HCT116 (cell line): ENCODE measurements at regions not wholly inside any gene's neighbourhood (a gene's known extent, or its start where the extent isn't known, plus 50 kb on each side); places are given as distances from the start of the nearest gene placed in this dataset.

Source experiments
- CEBPB ChIP-seq: IDR thresholded peaks from 2 replicates; pipeline ENCODE4 v1.6.1; 2012; ENCODE audit warnings: low read depth
- EZH2phosphoT487 ChIP-seq: fragments of 200-600 bp; IDR thresholded peaks from 2 replicates; pipeline ENCODE4 v1.6.1; 2018; ENCODE audit warnings: antibody characterized with exemption, borderline replicate concordance
- FOSL1 ChIP-seq: IDR thresholded peaks from 2 replicates; pipeline ENCODE4 v1.6.1; 2012; ENCODE audit warnings: low read depth
- JUND ChIP-seq: IDR thresholded peaks from 2 replicates; pipeline ENCODE4 v1.6.1; 2012
- POLR2A ChIP-seq: IDR thresholded peaks from 2 replicates; pipeline ENCODE4 v1.7.0; 2011; ENCODE audit warnings: borderline replicate concordance; ENCODE audit not compliant: insufficient read depth, insufficient read length; ENCODE audit errors: extremely low read depth
- POLR2AphosphoS5 ChIP-seq: IDR thresholded peaks from 2 replicates; pipeline ENCODE4 v1.6.1; 2011; ENCODE audit warnings: mild to moderate bottlenecking, low read depth, low read length, moderate library complexity
- RAD21 ChIP-seq: IDR thresholded peaks from 2 replicates; pipeline ENCODE4 v1.6.1; 2012; ENCODE audit warnings: low read depth, mild to moderate bottlenecking
- SP1 ChIP-seq: IDR thresholded peaks from 2 replicates; pipeline ENCODE4 v1.6.1; 2012; ENCODE audit warnings: low read depth
- TCF7L2 ChIP-seq: IDR thresholded peaks from 2 replicates; pipeline ENCODE4 v1.7.0; 2011; ENCODE audit warnings: borderline replicate concordance, inconsistent platforms; ENCODE audit not compliant: insufficient read depth, insufficient read length; ENCODE audit errors: extremely low read depth
- YY1 ChIP-seq: IDR thresholded peaks from 2 replicates; pipeline ENCODE4 v1.6.1; 2011; ENCODE audit warnings: low read length, low read depth, moderate library complexity, mild to moderate bottlenecking; ENCODE audit not compliant: insufficient replicate concordance; ENCODE audit errors: extremely low read depth
- TF ChIP-seq, protein P1 (sequence below), 3 experiments: fragments of 200-600 bp in 1 of 3; sonication (generic) in 1 of 3; IDR thresholded peaks in 2 of 3; conservative IDR thresholded peaks in 1 of 3; 2 replicates each; pipeline ENCODE4 v1.5.1; 2012 to 2017; ENCODE audit warnings: low read depth in 2 of 3, low read length in 2 of 3, antibody characterized with exemption in 1 of 3, borderline replicate concordance in 1 of 3, control low read depth in 1 of 3, mild to moderate bottlenecking in 1 of 3, mixed read lengths in 1 of 3, mixed run types in 1 of 3, moderate library complexity in 1 of 3; ENCODE audit not compliant: insufficient read depth in 1 of 3
- TF ChIP-seq, protein P2 (sequence below): IDR thresholded peaks from 2 replicates; pipeline ENCODE4 v1.6.1; 2011; ENCODE audit warnings: mild to moderate bottlenecking, low read length, moderate library complexity; ENCODE audit not compliant: insufficient replicate concordance; ENCODE audit errors: extremely low read depth
- TF ChIP-seq, protein P3 (sequence below): IDR thresholded peaks from 2 replicates; pipeline ENCODE4 v1.6.1; 2012
- TF ChIP-seq, protein P4 (sequence below): IDR thresholded peaks from 2 replicates; pipeline ENCODE4 v1.6.1; 2012; ENCODE audit warnings: low read depth

DNA sequence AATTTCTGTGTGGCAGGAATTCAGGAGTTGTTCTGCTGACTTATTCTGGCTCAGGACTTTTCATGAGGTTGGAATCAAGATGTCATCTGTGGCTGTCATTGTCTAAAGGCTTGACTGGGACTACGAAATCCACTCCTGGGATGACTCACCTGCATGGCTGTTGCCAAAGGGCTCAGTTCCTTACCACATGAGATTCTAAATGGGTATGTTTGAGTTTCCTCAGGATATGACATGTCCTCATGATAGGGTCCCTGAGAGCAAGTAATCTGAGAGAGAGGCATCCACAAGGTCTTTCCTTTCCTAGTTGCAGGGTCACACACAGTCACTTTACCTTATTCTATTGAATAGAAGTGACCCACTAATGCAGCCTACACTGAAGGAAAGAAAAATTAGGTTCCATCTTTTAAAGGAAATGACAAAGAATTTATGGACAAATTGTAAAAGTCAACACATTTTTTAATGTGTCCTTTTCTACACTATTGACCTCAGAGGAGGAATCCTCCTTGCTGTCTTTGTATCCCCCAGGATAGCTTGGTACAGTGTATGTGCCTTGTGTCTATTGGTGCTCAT lies 1025.0 kb upstream of the GJE1 start:
- TF ChIP-seq, protein P1, sequence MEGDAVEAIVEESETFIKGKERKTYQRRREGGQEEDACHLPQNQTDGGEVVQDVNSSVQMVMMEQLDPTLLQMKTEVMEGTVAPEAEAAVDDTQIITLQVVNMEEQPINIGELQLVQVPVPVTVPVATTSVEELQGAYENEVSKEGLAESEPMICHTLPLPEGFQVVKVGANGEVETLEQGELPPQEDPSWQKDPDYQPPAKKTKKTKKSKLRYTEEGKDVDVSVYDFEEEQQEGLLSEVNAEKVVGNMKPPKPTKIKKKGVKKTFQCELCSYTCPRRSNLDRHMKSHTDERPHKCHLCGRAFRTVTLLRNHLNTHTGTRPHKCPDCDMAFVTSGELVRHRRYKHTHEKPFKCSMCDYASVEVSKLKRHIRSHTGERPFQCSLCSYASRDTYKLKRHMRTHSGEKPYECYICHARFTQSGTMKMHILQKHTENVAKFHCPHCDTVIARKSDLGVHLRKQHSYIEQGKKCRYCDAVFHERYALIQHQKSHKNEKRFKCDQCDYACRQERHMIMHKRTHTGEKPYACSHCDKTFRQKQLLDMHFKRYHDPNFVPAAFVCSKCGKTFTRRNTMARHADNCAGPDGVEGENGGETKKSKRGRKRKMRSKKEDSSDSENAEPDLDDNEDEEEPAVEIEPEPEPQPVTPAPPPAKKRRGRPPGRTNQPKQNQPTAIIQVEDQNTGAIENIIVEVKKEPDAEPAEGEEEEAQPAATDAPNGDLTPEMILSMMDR (IDR thresholded peaks at IDR 0.05 in 2 of 3, conservative IDR thresholded peaks at IDR 0.05 in 1 of 3; ENCODE audit: borderline replicate concordance in 1 of 3, insufficient read depth in 1 of 3, low read depth in 2 of 3, low read length in 2 of 3) = no peak
- TF ChIP-seq POLR2A (no peak), YY1 (no peak), JUND (no peak), RAD21 (no peak), FOSL1 (peak; percentile 44), SP1 (peak; percentile 25; the same call in 1 of the 2 replicates), TCF7L2 (no peak), POLR2AphosphoS5 (no peak), CEBPB (0 out of 2 replicates have a peak, but pooled peaks have one; percentile 44), EZH2phosphoT487 (no peak)
- TF ChIP-seq, protein P2, sequence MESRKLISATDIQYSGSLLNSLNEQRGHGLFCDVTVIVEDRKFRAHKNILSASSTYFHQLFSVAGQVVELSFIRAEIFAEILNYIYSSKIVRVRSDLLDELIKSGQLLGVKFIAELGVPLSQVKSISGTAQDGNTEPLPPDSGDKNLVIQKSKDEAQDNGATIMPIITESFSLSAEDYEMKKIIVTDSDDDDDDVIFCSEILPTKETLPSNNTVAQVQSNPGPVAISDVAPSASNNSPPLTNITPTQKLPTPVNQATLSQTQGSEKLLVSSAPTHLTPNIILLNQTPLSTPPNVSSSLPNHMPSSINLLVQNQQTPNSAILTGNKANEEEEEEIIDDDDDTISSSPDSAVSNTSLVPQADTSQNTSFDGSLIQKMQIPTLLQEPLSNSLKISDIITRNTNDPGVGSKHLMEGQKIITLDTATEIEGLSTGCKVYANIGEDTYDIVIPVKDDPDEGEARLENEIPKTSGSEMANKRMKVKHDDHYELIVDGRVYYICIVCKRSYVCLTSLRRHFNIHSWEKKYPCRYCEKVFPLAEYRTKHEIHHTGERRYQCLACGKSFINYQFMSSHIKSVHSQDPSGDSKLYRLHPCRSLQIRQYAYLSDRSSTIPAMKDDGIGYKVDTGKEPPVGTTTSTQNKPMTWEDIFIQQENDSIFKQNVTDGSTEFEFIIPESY = no peak
- TF ChIP-seq, protein P3, sequence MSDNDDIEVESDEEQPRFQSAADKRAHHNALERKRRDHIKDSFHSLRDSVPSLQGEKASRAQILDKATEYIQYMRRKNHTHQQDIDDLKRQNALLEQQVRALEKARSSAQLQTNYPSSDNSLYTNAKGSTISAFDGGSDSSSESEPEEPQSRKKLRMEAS = no peak
- TF ChIP-seq, protein P4, sequence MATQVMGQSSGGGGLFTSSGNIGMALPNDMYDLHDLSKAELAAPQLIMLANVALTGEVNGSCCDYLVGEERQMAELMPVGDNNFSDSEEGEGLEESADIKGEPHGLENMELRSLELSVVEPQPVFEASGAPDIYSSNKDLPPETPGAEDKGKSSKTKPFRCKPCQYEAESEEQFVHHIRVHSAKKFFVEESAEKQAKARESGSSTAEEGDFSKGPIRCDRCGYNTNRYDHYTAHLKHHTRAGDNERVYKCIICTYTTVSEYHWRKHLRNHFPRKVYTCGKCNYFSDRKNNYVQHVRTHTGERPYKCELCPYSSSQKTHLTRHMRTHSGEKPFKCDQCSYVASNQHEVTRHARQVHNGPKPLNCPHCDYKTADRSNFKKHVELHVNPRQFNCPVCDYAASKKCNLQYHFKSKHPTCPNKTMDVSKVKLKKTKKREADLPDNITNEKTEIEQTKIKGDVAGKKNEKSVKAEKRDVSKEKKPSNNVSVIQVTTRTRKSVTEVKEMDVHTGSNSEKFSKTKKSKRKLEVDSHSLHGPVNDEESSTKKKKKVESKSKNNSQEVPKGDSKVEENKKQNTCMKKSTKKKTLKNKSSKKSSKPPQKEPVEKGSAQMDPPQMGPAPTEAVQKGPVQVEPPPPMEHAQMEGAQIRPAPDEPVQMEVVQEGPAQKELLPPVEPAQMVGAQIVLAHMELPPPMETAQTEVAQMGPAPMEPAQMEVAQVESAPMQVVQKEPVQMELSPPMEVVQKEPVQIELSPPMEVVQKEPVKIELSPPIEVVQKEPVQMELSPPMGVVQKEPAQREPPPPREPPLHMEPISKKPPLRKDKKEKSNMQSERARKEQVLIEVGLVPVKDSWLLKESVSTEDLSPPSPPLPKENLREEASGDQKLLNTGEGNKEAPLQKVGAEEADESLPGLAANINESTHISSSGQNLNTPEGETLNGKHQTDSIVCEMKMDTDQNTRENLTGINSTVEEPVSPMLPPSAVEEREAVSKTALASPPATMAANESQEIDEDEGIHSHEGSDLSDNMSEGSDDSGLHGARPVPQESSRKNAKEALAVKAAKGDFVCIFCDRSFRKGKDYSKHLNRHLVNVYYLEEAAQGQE = no peak
